Breast epithelium (tissue), 3 donors: ENCODE measurements at regions not wholly inside any gene's neighbourhood (a gene's known extent, or its start where the extent isn't known, plus 50 kb on each side); places are given as distances from the start of the nearest gene placed in this dataset.

Experiments used
- POLR2A ChIP-seq: fragments of 450-650 bp; IDR thresholded peaks from one replicate; pipeline ENCODE4 v1.6.1; 2016; ENCODE audit warnings: antibody characterized with exemption, mild to moderate bottlenecking, moderate library complexity
- POLR2AphosphoS5 ChIP-seq, 3 donors: sonication (generic); formaldehyde crosslinking; IDR thresholded peaks; one replicate each; pipeline ENCODE4 v1.6.1; 2017; ENCODE audit warnings: antibody characterized with exemption in 3 of 3
- TF ChIP-seq, protein P1 (sequence below), 3 donors: fragments of 450-650 bp; IDR thresholded peaks; one replicate each; pipeline ENCODE4 v1.5.1; 2016 to 2017; ENCODE audit warnings: antibody characterized with exemption in 3 of 3, mild to moderate bottlenecking in 3 of 3, moderate library complexity in 3 of 3

DNA sequence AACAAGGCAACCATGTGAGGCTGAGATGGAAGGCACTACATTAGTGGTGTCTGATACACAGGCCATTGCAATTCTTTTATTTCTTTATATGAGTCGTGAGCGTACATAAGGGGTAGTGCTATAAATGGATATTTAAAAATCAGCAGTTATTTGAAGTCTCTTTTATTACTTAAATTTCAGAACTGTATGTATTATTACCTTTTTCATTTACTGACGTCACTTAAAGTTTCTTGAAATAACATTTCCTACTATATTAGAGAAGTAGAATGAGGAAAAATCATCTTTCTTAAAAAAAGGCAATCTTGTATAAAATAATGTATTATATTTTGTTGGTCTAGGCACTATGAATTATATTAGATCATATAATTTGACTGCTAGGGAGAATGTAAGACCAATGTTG lies 280.9 kb upstream of the CYLC2 start:
- TF ChIP-seq POLR2AphosphoS5 (IDR thresholded peaks at IDR 0.05): no peak
- no peak for TF ChIP-seq POLR2A
- TF ChIP-seq, protein P1, sequence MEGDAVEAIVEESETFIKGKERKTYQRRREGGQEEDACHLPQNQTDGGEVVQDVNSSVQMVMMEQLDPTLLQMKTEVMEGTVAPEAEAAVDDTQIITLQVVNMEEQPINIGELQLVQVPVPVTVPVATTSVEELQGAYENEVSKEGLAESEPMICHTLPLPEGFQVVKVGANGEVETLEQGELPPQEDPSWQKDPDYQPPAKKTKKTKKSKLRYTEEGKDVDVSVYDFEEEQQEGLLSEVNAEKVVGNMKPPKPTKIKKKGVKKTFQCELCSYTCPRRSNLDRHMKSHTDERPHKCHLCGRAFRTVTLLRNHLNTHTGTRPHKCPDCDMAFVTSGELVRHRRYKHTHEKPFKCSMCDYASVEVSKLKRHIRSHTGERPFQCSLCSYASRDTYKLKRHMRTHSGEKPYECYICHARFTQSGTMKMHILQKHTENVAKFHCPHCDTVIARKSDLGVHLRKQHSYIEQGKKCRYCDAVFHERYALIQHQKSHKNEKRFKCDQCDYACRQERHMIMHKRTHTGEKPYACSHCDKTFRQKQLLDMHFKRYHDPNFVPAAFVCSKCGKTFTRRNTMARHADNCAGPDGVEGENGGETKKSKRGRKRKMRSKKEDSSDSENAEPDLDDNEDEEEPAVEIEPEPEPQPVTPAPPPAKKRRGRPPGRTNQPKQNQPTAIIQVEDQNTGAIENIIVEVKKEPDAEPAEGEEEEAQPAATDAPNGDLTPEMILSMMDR (IDR thresholded peaks at IDR 0.05): no peak
